Transverse colon (tissue), 4 donors: ENCODE measurements at regions not wholly inside any gene's neighbourhood (a gene's known extent, or its start where the extent isn't known, plus 50 kb on each side); places are given as distances from the start of the nearest gene placed in this dataset.

ENCODE experiments used
- DNase-seq: peaks from one replicate; pipeline ENCODE4 v3.0.0-alpha.2; 2019
- H3K27ac ChIP-seq, 4 donors: fragments of 200-600 bp; sonication (generic); 2 replicates each; pipeline ENCODE4 v1.5.1; 2016 to 2018; ENCODE audit warnings: inconsistent platforms in 4 of 4
- H3K27me3 ChIP-seq: fragments of 200-600 bp; sonication (generic); 2 replicates; pipeline ENCODE4 v1.5.1; 2017; ENCODE audit warnings: inconsistent platforms
- H3K36me3 ChIP-seq, 4 donors: fragments of 200-600 bp; sonication (generic); 2 replicates each; pipeline ENCODE4 v1.5.1; 2017 to 2019; ENCODE audit warnings: inconsistent platforms in 4 of 4
- H3K4me1 ChIP-seq, 4 donors: fragments of 200-600 bp; sonication (generic); 2 replicates each; pipeline ENCODE4 v1.5.1; 2017 to 2020; ENCODE audit warnings: inconsistent platforms in 4 of 4
- H3K4me3 ChIP-seq, 4 donors: fragments of 200-600 bp; sonication (generic); 1 replicate in 1 of 4; 2 replicates in 3 of 4; pipeline versions ENCODE4 v1.5.1 to v1.6.1; 2017 to 2019; ENCODE audit warnings: inconsistent platforms in 4 of 4
- H3K9me3 ChIP-seq, 2 donors: fragments of 200-600 bp; sonication (generic); 2 replicates each; pipeline ENCODE4 v1.5.1; 2017 to 2019; ENCODE audit warnings: inconsistent platforms in 2 of 2
- EP300 ChIP-seq: sonication (generic); formaldehyde crosslinking; IDR thresholded peaks from one replicate; pipeline ENCODE4 v1.6.1; 2017; ENCODE audit warnings: antibody characterized with exemption, low read depth
- POLR2A ChIP-seq: fragments of 450-650 bp; IDR thresholded peaks from one replicate; pipeline ENCODE4 v1.6.1; 2016; ENCODE audit warnings: antibody characterized with exemption, mild to moderate bottlenecking, moderate library complexity
- POLR2AphosphoS5 ChIP-seq, 3 donors: sonication (generic); formaldehyde crosslinking; IDR thresholded peaks; one replicate each; pipeline ENCODE4 v1.6.1; 2016; ENCODE audit warnings: antibody characterized with exemption in 3 of 3
- WGBS, 2 donors: methylation state at CpG; one replicate each; pipeline ENCODE4 v1.1.5; 2018; ENCODE audit warnings: low coverage in 1 of 2; 5-methylcytosine and 5-hydroxymethylcytosine counted together
- in situ Hi-C, 4 donors: fragments of 200-750 bp; cut with MboI; loops; one replicate each; pipeline versions ENCODE4 v1.15.0 to v1.15.1; 2017; ENCODE audit warnings: low sequenced_read_pairs in 3 of 4, low pct_ligation_motif_present in 1 of 4, low pct_unique_long_range_greater_than_20kb in 1 of 4
- intact Hi-C: fragments of 100-400 bp; cut with DNase I; formaldehyde crosslinking; loops from one replicate; pipeline ENCODE4 v1.15.1; 2023; ENCODE audit warnings: low total_unique reads
- TF ChIP-seq, protein P1 (sequence below), 5 experiments: fragments of 200-600 bp in 3 of 5; fragments of 450-650 bp in 2 of 5; sonication (generic) in 3 of 5; IDR thresholded peaks; 1 replicate in 2 of 5; 2 replicates in 3 of 5; pipeline ENCODE4 v1.5.1; 2016 to 2017; ENCODE audit warnings: antibody characterized with exemption in 5 of 5, inconsistent platforms in 3 of 5, mild to moderate bottlenecking in 2 of 5, moderate library complexity in 1 of 5

DNA sequence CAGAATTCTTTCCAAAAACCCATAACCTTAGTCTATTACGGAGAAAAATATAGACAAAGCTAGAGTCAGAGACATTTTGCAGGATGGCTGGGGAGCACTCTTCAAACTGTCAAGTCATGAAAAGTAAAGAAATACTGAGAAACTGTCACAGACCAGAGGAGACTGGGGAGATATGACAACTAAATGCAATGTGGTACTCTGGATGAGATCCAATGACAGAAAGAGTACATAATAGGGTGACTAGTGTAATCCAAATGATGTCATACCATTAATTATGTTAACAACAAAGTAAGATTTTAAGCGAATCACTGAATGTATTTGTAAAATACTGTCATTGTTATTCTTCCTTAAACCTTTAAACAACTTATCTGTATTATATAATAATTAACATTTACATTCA is 393.8 kb downstream of the LIG4 start:
- in situ Hi-C loops: no loop called here
- intact Hi-C loops: no loop called here
- no peak overlapping the region for H3K4me3 ChIP-seq
- no peaks in the 10 kb centered on the region for H3K4me1 ChIP-seq
- 83 to 85% methylated on average over 2 of the region's 2 CpGs for WGBS, 2 donors
- no peak overlapping the region for H3K27ac ChIP-seq
- no peaks in the 10 kb centered on the region for H3K36me3 ChIP-seq
- DNase-seq: no peak
- no peaks in the 10 kb centered on the region for H3K9me3 ChIP-seq
- no peak for TF ChIP-seq POLR2AphosphoS5 (IDR thresholded peaks at IDR 0.05)
- H3K27me3 ChIP-seq: no peaks in the 10 kb centered on the region

- DNase-seq: no peak
- WGBS, 2 donors: 75 to 76% methylated on average over 2 of the region's 2 CpGs
- no peak overlapping the region for H3K4me3 ChIP-seq
- H3K36me3 ChIP-seq: no peaks in the 10 kb centered on the region
- intact Hi-C loops: no loop called here
- TF ChIP-seq, protein P1, sequence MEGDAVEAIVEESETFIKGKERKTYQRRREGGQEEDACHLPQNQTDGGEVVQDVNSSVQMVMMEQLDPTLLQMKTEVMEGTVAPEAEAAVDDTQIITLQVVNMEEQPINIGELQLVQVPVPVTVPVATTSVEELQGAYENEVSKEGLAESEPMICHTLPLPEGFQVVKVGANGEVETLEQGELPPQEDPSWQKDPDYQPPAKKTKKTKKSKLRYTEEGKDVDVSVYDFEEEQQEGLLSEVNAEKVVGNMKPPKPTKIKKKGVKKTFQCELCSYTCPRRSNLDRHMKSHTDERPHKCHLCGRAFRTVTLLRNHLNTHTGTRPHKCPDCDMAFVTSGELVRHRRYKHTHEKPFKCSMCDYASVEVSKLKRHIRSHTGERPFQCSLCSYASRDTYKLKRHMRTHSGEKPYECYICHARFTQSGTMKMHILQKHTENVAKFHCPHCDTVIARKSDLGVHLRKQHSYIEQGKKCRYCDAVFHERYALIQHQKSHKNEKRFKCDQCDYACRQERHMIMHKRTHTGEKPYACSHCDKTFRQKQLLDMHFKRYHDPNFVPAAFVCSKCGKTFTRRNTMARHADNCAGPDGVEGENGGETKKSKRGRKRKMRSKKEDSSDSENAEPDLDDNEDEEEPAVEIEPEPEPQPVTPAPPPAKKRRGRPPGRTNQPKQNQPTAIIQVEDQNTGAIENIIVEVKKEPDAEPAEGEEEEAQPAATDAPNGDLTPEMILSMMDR (IDR thresholded peaks at IDR 0.05): no peak
- TF ChIP-seq EP300: no peak
- no peak for TF ChIP-seq POLR2AphosphoS5 (IDR thresholded peaks at IDR 0.05)
- TF ChIP-seq POLR2A: no peak
- no peak overlapping the region for H3K27ac ChIP-seq
- in situ Hi-C loops: no loop called here
- H3K4me1 ChIP-seq: no peaks in the 10 kb centered on the region
- H3K9me3 ChIP-seq: no peaks in the 10 kb centered on the region
- no peaks in the 10 kb centered on the region for H3K27me3 ChIP-seq
Observed at GRCh38 chr13:107819071-107819470, 396.3 kb downstream of the LIG4 start.

DNA sequence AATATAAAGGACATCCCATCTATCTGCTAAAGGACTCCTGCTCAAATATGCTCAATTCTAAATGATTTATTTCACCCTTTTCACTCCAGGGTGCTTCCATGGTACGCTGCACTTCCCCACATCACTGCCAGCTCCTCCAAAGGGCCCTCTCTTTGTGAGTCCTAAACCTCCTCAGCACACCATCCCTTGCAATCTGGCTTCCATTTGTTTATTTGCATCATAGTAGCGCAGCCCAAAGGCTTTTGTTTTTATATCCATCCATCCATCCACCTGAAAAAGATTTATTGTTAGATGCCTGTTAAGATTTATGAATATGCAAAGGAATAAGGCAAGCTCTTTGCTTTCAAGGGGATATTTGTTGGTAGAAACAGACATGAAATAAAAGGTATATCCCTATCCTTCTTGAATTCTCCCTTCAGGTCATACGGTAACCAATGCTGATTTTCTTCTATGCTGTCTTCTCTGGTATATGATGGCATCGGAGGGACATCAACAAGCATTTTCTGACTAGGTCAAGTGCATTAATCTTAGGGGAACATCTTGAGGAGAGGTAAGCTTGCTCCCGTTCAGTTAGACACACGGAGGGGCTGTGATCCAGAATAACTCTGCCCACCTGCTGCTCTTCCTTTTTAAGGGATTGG is 397.6 kb downstream of the LIG4 start:
- in situ Hi-C loops: no loop called here
- no peaks in the 10 kb centered on the region for H3K36me3 ChIP-seq
- TF ChIP-seq POLR2AphosphoS5 (IDR thresholded peaks at IDR 0.05): no peak
- no peak for TF ChIP-seq POLR2A
- TF ChIP-seq EP300: no peak
- TF ChIP-seq, protein P1 (IDR thresholded peaks at IDR 0.05): no peak

DNA sequence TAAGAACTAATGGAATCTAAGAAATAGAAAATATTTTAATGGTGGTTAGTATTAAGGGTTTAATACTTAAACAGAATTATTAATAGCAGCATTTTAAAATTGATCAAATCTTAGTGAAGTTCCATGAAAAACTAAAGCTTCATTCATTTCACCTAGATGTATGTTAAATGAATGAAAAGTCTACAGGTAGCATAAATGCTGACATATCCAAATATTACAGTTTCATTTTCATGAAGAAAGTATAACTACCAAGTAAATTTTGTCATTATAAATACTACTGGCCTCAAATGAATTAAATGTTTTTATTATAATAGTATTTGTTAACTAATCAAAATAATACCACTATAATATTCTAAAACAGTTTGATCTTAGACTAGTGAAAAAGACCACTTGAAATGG is 403.3 kb downstream of the LIG4 start:
- no peaks in the 10 kb centered on the region for H3K4me1 ChIP-seq
- H3K27ac ChIP-seq: no peak overlapping the region
- TF ChIP-seq, protein P1 (IDR thresholded peaks at IDR 0.05): no peak
- TF ChIP-seq POLR2A: no peak
- no peak for TF ChIP-seq EP300
- no peak for TF ChIP-seq POLR2AphosphoS5 (IDR thresholded peaks at IDR 0.05)
- no peak for DNase-seq
- intact Hi-C loops: loop anchor here (5.0 kb wide), 1 partner anchor 200 kb away; no protein-coding TSS in a partner anchor
- H3K27me3 ChIP-seq: no peaks in the 10 kb centered on the region
- no peaks in the 10 kb centered on the region for H3K36me3 ChIP-seq
- H3K4me3 ChIP-seq: no peak overlapping the region
- no peaks in the 10 kb centered on the region for H3K9me3 ChIP-seq
- in situ Hi-C loops: no loop called here

More for the DNA sequence above, 397.6 kb downstream of the LIG4 start:
- WGBS, 2 donors: 62 to 72% methylated on average over 4 to 6 of the region's 6 CpGs
- Histone ChIP-seq H3K27ac (no peak overlapping the region), H3K4me3 (no peak overlapping the region), H3K9me3 (no peaks in the 10 kb centered on the region), H3K27me3 (no peaks in the 10 kb centered on the region), H3K4me1 (no peaks in the 10 kb centered on the region)
- intact Hi-C loops: no loop called here
- no peak for DNase-seq
